HEK293T (cell line): ENCODE measurements at regions not wholly inside any gene's neighbourhood (a gene's known extent, or its start where the extent isn't known, plus 50 kb on each side); places are given as distances from the start of the nearest gene placed in this dataset.

Source experiments
- BHLHE40 ChIP-seq: fragments of 450-650 bp; IDR thresholded peaks from 2 replicates; pipeline ENCODE4 v1.6.1; 2016; ENCODE audit warnings: mild to moderate bottlenecking, moderate library complexity, borderline replicate concordance
- ELF4 ChIP-seq: fragments of 450-650 bp; IDR thresholded peaks from 2 replicates; pipeline ENCODE4 v1.6.1; 2017; ENCODE audit warnings: antibody characterized with exemption
- FOXA1 ChIP-seq: fragments of 450-650 bp; IDR thresholded peaks from 2 replicates; pipeline ENCODE4 v1.6.1; 2016; ENCODE audit warnings: mild to moderate bottlenecking
- FOXK2 ChIP-seq: fragments of 450-650 bp; IDR thresholded peaks from 2 replicates; pipeline ENCODE4 v1.6.1; 2016; ENCODE audit warnings: mild to moderate bottlenecking
- FOXM1 ChIP-seq: fragments of 450-650 bp; IDR thresholded peaks from 2 replicates; pipeline ENCODE4 v1.6.1; 2017; ENCODE audit warnings: mild to moderate bottlenecking, borderline replicate concordance
- HDGF ChIP-seq: fragments of 450-650 bp; IDR thresholded peaks from 2 replicates; pipeline ENCODE4 v1.6.1; 2017; ENCODE audit warnings: antibody characterized with exemption, borderline replicate concordance
- L3MBTL2 ChIP-seq: fragments of 450-650 bp; conservative IDR thresholded peaks from 2 replicates; pipeline ENCODE4 v1.6.1; 2016; ENCODE audit warnings: mild to moderate bottlenecking
- NFRKB ChIP-seq: fragments of 450-650 bp; IDR thresholded peaks from 2 replicates; pipeline ENCODE4 v1.6.1; 2016; ENCODE audit warnings: mild to moderate bottlenecking, moderate library complexity
- SP1 ChIP-seq: fragments of 450-650 bp; IDR thresholded peaks from 2 replicates; pipeline ENCODE4 v1.6.1; 2017
- SUZ12 ChIP-seq: fragments of 450-650 bp; IDR thresholded peaks from 2 replicates; pipeline ENCODE4 v1.6.1; 2016; ENCODE audit warnings: mild to moderate bottlenecking
- TARDBP ChIP-seq: fragments of 450-650 bp; IDR thresholded peaks from 2 replicates; pipeline ENCODE4 v1.6.1; 2016
- ZNF384 ChIP-seq: fragments of 450-650 bp; IDR thresholded peaks from 2 replicates; pipeline ENCODE4 v1.6.1; 2016
- TF ChIP-seq, protein P1 (sequence below): fragments of 450-650 bp; IDR thresholded peaks from 2 replicates; pipeline ENCODE4 v1.6.1; 2016

DNA sequence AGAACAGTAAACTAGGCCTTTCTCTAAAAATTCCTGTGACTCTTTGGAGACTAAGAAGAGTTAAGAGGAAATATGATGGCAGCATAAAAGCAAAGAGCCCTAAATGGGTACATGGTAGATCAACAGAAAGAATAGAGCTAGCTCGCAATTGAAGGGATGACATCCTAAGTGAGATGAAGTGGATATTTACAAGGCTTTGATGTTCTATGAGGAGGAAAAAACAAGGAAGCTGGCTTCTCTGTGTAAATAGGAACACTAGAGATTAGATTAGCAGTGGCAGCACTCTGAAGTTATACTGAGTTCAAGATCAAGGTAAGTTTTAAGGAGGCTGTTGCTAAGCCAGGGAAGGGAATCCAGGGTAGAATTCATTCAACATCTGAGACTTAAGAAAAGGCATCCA lies 73.1 kb upstream of the MBNL3 start:
- no peak for TF ChIP-seq SUZ12
- TF ChIP-seq ELF4, result no peak
- no peak for TF ChIP-seq TARDBP
- TF ChIP-seq HDGF, result no peak
- no peak for TF ChIP-seq L3MBTL2
- TF ChIP-seq, protein P1, sequence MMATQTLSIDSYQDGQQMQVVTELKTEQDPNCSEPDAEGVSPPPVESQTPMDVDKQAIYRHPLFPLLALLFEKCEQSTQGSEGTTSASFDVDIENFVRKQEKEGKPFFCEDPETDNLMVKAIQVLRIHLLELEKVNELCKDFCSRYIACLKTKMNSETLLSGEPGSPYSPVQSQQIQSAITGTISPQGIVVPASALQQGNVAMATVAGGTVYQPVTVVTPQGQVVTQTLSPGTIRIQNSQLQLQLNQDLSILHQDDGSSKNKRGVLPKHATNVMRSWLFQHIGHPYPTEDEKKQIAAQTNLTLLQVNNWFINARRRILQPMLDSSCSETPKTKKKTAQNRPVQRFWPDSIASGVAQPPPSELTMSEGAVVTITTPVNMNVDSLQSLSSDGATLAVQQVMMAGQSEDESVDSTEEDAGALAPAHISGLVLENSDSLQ, result no peak
- TF ChIP-seq ZNF384, result no peak
- no peak for TF ChIP-seq BHLHE40
- no peak for TF ChIP-seq SP1
- TF ChIP-seq NFRKB, result no peak
- TF ChIP-seq FOXA1, result no peak
- no peak for TF ChIP-seq FOXM1
- TF ChIP-seq FOXK2, result no peak
